CD14-positive monocyte (primary cell): ENCODE measurements at regions not wholly inside any gene's neighbourhood (a gene's known extent, or its start where the extent isn't known, plus 50 kb on each side); places are given as distances from the start of the nearest gene placed in this dataset.

Experiments
- DNase-seq, 3 donors: peaks; one replicate each; pipeline ENCODE4 v3.0.0-alpha.2; 2011 to 2022
- H2AFZ ChIP-seq: 2 replicates; pipeline ENCODE4 v1.6.0; 2012; ENCODE audit warnings: mild to moderate bottlenecking, low read depth, low read length, inconsistent platforms; ENCODE audit not compliant: insufficient read depth, poor library complexity, severe bottlenecking
- H3K27ac ChIP-seq, 2 donors: 1 replicate in 1 of 2; 2 replicates in 1 of 2; pipeline ENCODE4 v1.5.1; 2012 to 2013; ENCODE audit warnings: low read length in 2 of 2, control low read depth in 1 of 2, inconsistent platforms in 1 of 2, low read depth in 1 of 2, mild to moderate bottlenecking in 1 of 2
- H3K27me3 ChIP-seq, 2 donors: one replicate each; pipeline versions ENCODE4 v1.6.0 to v1.6.1; 2011 to 2013; ENCODE audit warnings: low read length in 2 of 2; ENCODE audit not compliant: control insufficient read depth in 2 of 2, insufficient read depth in 2 of 2
- H3K36me3 ChIP-seq, 2 donors: replicated peaks in 1 of 2; 1 replicate in 1 of 2; 2 replicates in 1 of 2; pipeline versions ENCODE4 v1.5.1 to v1.6.1; 2012 to 2013; ENCODE audit warnings: low read length in 2 of 2, control low read depth in 1 of 2, inconsistent platforms in 1 of 2, mild to moderate bottlenecking in 1 of 2; ENCODE audit not compliant: insufficient read depth in 2 of 2, control insufficient read depth in 1 of 2
- H3K4me1 ChIP-seq, 2 donors: 1 replicate in 1 of 2; 2 replicates in 1 of 2; pipeline versions ENCODE4 v1.5.1 to v1.6.1; 2012 to 2013; ENCODE audit warnings: low read length in 2 of 2, control low read depth in 1 of 2, inconsistent platforms in 1 of 2, mild to moderate bottlenecking in 1 of 2, moderate library complexity in 1 of 2; ENCODE audit not compliant: insufficient read depth in 2 of 2, control insufficient read depth in 1 of 2
- H3K4me2 ChIP-seq: replicated peaks from 2 replicates; pipeline ENCODE3; 2012; ENCODE audit warnings: low read length, moderate library complexity, mild to moderate bottlenecking; ENCODE audit not compliant: poor library complexity, severe bottlenecking; ENCODE audit errors: extremely low read depth
- H3K4me3 ChIP-seq, 3 experiments: fragments of 200-600 bp in 1 of 3; sonication (generic) in 1 of 3; replicated peaks in 1 of 3; 1 replicate in 2 of 3; 2 replicates in 1 of 3; pipeline ENCODE4 v1.5.1; 2011 to 2013; ENCODE audit warnings: low read length in 3 of 3, mild to moderate bottlenecking in 3 of 3, control low read depth in 2 of 3, low read depth in 2 of 3, inconsistent platforms in 1 of 3, moderate library complexity in 1 of 3
- H3K79me2 ChIP-seq: 2 replicates; pipeline ENCODE4 v1.6.0; 2012; ENCODE audit warnings: mild to moderate bottlenecking, control low read depth, inconsistent platforms, low read length, moderate library complexity; ENCODE audit not compliant: insufficient read depth
- H3K9ac ChIP-seq: 2 replicates; pipeline ENCODE4 v1.6.0; 2017; ENCODE audit warnings: low read length, mild to moderate bottlenecking; ENCODE audit not compliant: insufficient read depth, poor library complexity, severe bottlenecking
- H3K9me3 ChIP-seq, 2 donors: replicated peaks in 1 of 2; 1 replicate in 1 of 2; 2 replicates in 1 of 2; pipeline versions ENCODE4 v1.5.1 to v1.6.1; 2012 to 2013; ENCODE audit warnings: low read length in 2 of 2, control low read depth in 1 of 2; ENCODE audit not compliant: control insufficient read depth in 1 of 2, insufficient read depth in 1 of 2
- H4K20me1 ChIP-seq: 2 replicates; pipeline ENCODE4 v1.6.0; 2012; ENCODE audit warnings: mild to moderate bottlenecking, low read length, control low read depth, moderate library complexity; ENCODE audit not compliant: insufficient read depth
- H3K27ac Mint-ChIP-seq, 7 donors: one replicate each; pipeline ENCODE4 v1.8.0; 2020; ENCODE audit warnings: mild to moderate bottlenecking in 7 of 7, mixed read lengths in 7 of 7, moderate library complexity in 6 of 7, inconsistent platforms in 2 of 7
- H3K27me3 Mint-ChIP-seq, 3 donors: one replicate each; pipeline ENCODE4 v1.8.0; 2021 to 2022; ENCODE audit warnings: low read depth in 3 of 3, mild to moderate bottlenecking in 3 of 3, mixed read lengths in 3 of 3, moderate library complexity in 3 of 3, inconsistent platforms in 1 of 3
- H3K36me3 Mint-ChIP-seq, 2 donors: one replicate each; pipeline ENCODE4 v1.8.0; 2020; ENCODE audit warnings: mixed read lengths in 2 of 2, inconsistent platforms in 1 of 2, mild to moderate bottlenecking in 1 of 2
- H3K4me1 Mint-ChIP-seq: one replicate; pipeline ENCODE4 v1.8.0; 2020; ENCODE audit warnings: mild to moderate bottlenecking, mixed read lengths
- H3K4me3 Mint-ChIP-seq, 2 donors: one replicate each; pipeline ENCODE4 v1.8.0; 2020; ENCODE audit warnings: mild to moderate bottlenecking in 2 of 2, mixed read lengths in 2 of 2, moderate library complexity in 1 of 2
- H3K9me3 Mint-ChIP-seq, 7 donors: one replicate each; pipeline ENCODE4 v1.8.0; 2020 to 2022; ENCODE audit warnings: mixed read lengths in 7 of 7, mild to moderate bottlenecking in 6 of 7, moderate library complexity in 6 of 7, inconsistent platforms in 2 of 7
- WGBS: methylation state at CpG from one replicate; pipeline ENCODE4 v1.1.5; 2013; ENCODE audit warnings: missing lambda C conversion rate; ENCODE audit not compliant: insufficient coverage; 5-methylcytosine and 5-hydroxymethylcytosine counted together
- intact Hi-C, 2 donors: fragments of 100-400 bp; cut with micrococcal nuclease; formaldehyde crosslinking; loops; one replicate each; pipeline versions ENCODE4 v1.15.0 to v1.15.1; 2023
- TF ChIP-seq, protein P1 (sequence below): fragments of 200-600 bp; IDR thresholded peaks from one replicate; pipeline ENCODE4 v1.8.0; 2022; ENCODE audit warnings: antibody characterized with exemption, mild to moderate bottlenecking

DNA sequence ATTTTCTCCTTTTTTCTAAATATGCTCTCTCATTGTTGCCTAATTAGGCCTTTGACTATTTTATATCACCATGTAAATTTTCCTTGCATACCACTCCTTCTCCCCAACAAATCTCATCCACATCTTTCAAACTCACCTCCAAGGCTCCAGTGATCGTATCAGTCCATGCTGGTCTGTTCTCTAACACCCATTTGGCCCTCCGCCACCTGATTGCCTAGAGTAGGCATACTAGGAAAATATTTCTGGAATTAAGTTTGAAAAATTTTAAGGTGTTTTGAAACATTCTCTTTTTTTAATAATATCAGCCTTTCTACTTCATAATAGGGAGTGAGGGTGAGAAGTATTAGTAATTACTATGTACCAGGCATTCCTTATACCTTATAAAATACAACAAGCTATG is 473.9 kb downstream of the FGF9 start:
- no peak overlapping the region for H3K9ac ChIP-seq
- H3K9me3 ChIP-seq: peaks cover 0 to 4% of the 10 kb centered on the region in 2 donors
- Mint-ChIP-seq H3K36me3 (no peaks in the 10 kb centered on the region), H3K9me3 (peaks cover 3 to 13% (median 7%) of the 10 kb centered on the region in 7 donors), H3K4me1 (no peaks in the 10 kb centered on the region), H3K27ac (no peak overlapping the region), H3K4me3 (no peak overlapping the region), H3K27me3 (peaks cover 0 to 2% (median 0%) of the 10 kb centered on the region in 3 donors)
- H3K27me3 ChIP-seq: no peaks in the 10 kb centered on the region
- TF ChIP-seq, protein P1, sequence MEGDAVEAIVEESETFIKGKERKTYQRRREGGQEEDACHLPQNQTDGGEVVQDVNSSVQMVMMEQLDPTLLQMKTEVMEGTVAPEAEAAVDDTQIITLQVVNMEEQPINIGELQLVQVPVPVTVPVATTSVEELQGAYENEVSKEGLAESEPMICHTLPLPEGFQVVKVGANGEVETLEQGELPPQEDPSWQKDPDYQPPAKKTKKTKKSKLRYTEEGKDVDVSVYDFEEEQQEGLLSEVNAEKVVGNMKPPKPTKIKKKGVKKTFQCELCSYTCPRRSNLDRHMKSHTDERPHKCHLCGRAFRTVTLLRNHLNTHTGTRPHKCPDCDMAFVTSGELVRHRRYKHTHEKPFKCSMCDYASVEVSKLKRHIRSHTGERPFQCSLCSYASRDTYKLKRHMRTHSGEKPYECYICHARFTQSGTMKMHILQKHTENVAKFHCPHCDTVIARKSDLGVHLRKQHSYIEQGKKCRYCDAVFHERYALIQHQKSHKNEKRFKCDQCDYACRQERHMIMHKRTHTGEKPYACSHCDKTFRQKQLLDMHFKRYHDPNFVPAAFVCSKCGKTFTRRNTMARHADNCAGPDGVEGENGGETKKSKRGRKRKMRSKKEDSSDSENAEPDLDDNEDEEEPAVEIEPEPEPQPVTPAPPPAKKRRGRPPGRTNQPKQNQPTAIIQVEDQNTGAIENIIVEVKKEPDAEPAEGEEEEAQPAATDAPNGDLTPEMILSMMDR: no peak
- H3K79me2 ChIP-seq: no peaks in the 10 kb centered on the region
- no peak overlapping the region for H3K4me2 ChIP-seq
- no peaks in the 10 kb centered on the region for H3K36me3 ChIP-seq
- H3K4me3 ChIP-seq: no peak overlapping the region
- no peak overlapping the region for H3K27ac ChIP-seq
- H3K4me1 ChIP-seq: no peaks in the 10 kb centered on the region
- no CpG with 5 or more reads among the region's 2 CpGs for WGBS
- DNase-seq: no peak
- H2AFZ ChIP-seq: no peak overlapping the region
- H4K20me1 ChIP-seq: no peaks in the 10 kb centered on the region
- intact Hi-C loops: no loop called here

DNA sequence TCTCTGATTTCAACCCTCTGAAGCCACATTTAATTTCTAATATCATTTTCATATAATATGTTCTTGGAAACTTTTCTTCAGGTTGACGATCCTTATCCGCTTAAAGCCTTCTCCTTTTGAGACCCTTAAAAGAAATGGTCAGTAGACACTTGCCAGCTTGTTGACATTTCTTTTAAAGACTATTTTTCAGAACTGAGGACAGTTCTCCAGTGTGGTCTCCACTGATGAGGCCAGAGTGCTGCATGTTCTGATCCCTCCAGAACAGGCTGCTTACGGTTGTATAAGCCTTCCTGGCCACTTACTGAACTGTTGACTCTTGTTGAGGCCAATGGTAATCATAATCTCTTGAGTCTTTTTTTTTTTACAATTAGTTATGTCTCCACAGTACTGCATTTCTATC is 477.3 kb downstream of the FGF9 start:
- no peak overlapping the region for H3K27ac ChIP-seq
- Mint-ChIP-seq H3K27me3 (peaks cover 0 to 2% (median 0%) of the 10 kb centered on the region in 3 donors), H3K36me3 (no peaks in the 10 kb centered on the region), H3K9me3 (peaks cover 3 to 12% (median 7%) of the 10 kb centered on the region in 7 donors), H3K4me1 (no peaks in the 10 kb centered on the region), H3K27ac (no peak overlapping the region), H3K4me3 (no peak overlapping the region)
- H3K27me3 ChIP-seq: no peaks in the 10 kb centered on the region
- DNase-seq: no peak
- intact Hi-C loops: no loop called here
- H3K9me3 ChIP-seq: peaks cover 0 to 4% of the 10 kb centered on the region in 2 donors
- no peak overlapping the region for H3K9ac ChIP-seq
- H3K36me3 ChIP-seq: no peaks in the 10 kb centered on the region
- 100% methylated on average over 2 of the region's 3 CpGs for WGBS
- H4K20me1 ChIP-seq: no peaks in the 10 kb centered on the region
- no peak overlapping the region for H3K4me2 ChIP-seq
- H3K4me3 ChIP-seq: no peak overlapping the region
- H3K4me1 ChIP-seq: no peaks in the 10 kb centered on the region
- no peaks in the 10 kb centered on the region for H3K79me2 ChIP-seq
- no peak overlapping the region for H2AFZ ChIP-seq
- TF ChIP-seq, protein P1: no peak
